Osteocyte (in vitro differentiated cells): ENCODE measurements at regions not wholly inside any gene's neighbourhood (a gene's known extent, or its start where the extent isn't known, plus 50 kb on each side); places are given as distances from the start of the nearest gene placed in this dataset.

ENCODE experiments used
- DNase-seq: peaks from one replicate; pipeline ENCODE4 v3.0.0; 2021; ENCODE audit warnings: mixed read lengths; ENCODE audit not compliant: unreplicated experiment; ENCODE audit errors: extremely low spot score
- H3K27ac Mint-ChIP-seq: one replicate; pipeline ENCODE4 v1.8.0; 2021; ENCODE audit warnings: mild to moderate bottlenecking, mixed read lengths; ENCODE audit not compliant: unreplicated experiment
- H3K27me3 Mint-ChIP-seq: one replicate; pipeline ENCODE4 v1.8.0; 2021; ENCODE audit warnings: mixed read lengths; ENCODE audit not compliant: unreplicated experiment
- H3K36me3 Mint-ChIP-seq: one replicate; pipeline ENCODE4 v1.8.0; 2021; ENCODE audit warnings: mixed read lengths; ENCODE audit not compliant: unreplicated experiment
- H3K4me1 Mint-ChIP-seq: one replicate; pipeline ENCODE4 v1.8.0; 2021; ENCODE audit warnings: mixed read lengths; ENCODE audit not compliant: unreplicated experiment
- H3K4me3 Mint-ChIP-seq: one replicate; pipeline ENCODE4 v1.8.0; 2021; ENCODE audit warnings: mild to moderate bottlenecking, moderate library complexity, mixed read lengths; ENCODE audit not compliant: unreplicated experiment
- H3K9me3 Mint-ChIP-seq: one replicate; pipeline ENCODE4 v1.8.0; 2021; ENCODE audit warnings: mixed read lengths; ENCODE audit not compliant: unreplicated experiment
- CTCF ChIP-seq: fragments of 200-600 bp; sonication (generic); IDR thresholded peaks from 2 replicates; pipeline ENCODE4 v1.5.0; 2021; ENCODE audit warnings: antibody characterized with exemption, mild to moderate bottlenecking, moderate library complexity

GRCh38 chr9:100759215-100759614 lies 181.3 kb downstream of the CAVIN4 start:
- Mint-ChIP-seq H3K27ac (no peak overlapping the region), H3K27me3 (no peaks in the 10 kb centered on the region), H3K4me1 (no peaks in the 10 kb centered on the region), H3K36me3 (no peaks in the 10 kb centered on the region), H3K9me3 (peaks cover 13% of the 10 kb centered on the region), H3K4me3 (no peak overlapping the region)
- no peak for TF ChIP-seq CTCF
- DNase-seq = no peak

DNA sequence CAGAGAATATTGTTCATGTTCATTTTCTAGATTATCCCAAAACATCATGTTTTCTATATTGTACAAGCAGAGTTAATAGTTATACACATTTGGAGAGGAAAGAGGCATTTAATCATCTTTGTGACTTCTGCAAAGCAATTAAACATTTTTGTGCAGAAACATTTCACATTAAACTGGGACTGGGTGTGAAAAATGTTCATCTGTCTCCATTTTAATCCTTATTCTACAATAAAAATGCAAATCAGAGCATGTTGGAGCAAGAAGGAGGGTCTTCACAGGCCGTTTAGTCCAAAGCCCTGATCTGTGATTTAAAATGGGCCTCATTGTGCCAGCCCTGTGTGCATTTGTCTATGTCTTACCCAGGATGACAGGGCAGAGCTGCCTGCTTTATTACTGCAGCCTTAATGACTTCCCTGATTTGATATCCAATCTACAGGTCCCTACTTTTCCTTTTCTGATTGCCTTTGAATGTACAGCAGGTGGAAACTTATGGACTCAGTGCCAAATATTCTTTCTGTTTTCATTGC lies 183.5 kb downstream of the CAVIN4 start:
- no peaks in the 10 kb centered on the region for H3K4me1 Mint-ChIP-seq
- H3K36me3 Mint-ChIP-seq = no peaks in the 10 kb centered on the region
- no peak overlapping the region for H3K27ac Mint-ChIP-seq
- H3K4me3 Mint-ChIP-seq = no peak overlapping the region
- no peak for TF ChIP-seq CTCF
- H3K9me3 Mint-ChIP-seq = peaks cover 16% of the 10 kb centered on the region
- H3K27me3 Mint-ChIP-seq = no peaks in the 10 kb centered on the region
- no peak for DNase-seq

GRCh38 chr9:100774326-100774725 lies 196.4 kb downstream of the CAVIN4 start:
- DNase-seq = no peak

GRCh38 chr9:100774962-100775361 lies 197.1 kb downstream of the CAVIN4 start:
- Mint-ChIP-seq H3K27me3 (no peaks in the 10 kb centered on the region), H3K4me1 (no peaks in the 10 kb centered on the region), H3K27ac (no peak overlapping the region), H3K4me3 (no peak overlapping the region), H3K9me3 (no peaks in the 10 kb centered on the region), H3K36me3 (no peaks in the 10 kb centered on the region)
- TF ChIP-seq CTCF = no peak
- DNase-seq = no peak

More at GRCh38 chr9:100774326-100774725, 196.4 kb downstream of the CAVIN4 start:
- no peaks in the 10 kb centered on the region for H3K27me3 Mint-ChIP-seq
- no peak for TF ChIP-seq CTCF
- H3K9me3 Mint-ChIP-seq = no peaks in the 10 kb centered on the region
- no peaks in the 10 kb centered on the region for H3K36me3 Mint-ChIP-seq
- no peak overlapping the region for H3K4me3 Mint-ChIP-seq
- no peak overlapping the region for H3K27ac Mint-ChIP-seq
- H3K4me1 Mint-ChIP-seq = no peaks in the 10 kb centered on the region

DNA sequence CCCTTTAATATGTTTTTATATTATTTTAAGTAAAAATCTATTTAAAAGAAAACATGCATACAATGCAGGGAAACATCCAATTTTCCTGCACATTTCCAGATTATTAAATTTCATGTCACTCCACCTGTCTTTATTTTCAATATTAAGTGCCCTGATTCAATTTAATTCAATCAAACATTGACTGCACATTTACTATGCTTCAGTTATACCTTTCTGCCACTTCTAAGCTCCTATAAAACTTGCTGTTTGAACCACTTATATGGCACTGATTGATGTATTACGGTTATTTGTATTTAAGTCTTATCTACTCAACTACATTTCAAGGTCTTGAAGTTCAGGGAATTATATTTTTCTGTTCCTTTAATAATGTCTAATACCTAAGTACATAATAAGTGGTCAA lies 198.0 kb downstream of the CAVIN4 start:
- Mint-ChIP-seq H3K4me3 (no peak overlapping the region), H3K4me1 (no peaks in the 10 kb centered on the region), H3K36me3 (no peaks in the 10 kb centered on the region), H3K27ac (no peak overlapping the region), H3K27me3 (no peaks in the 10 kb centered on the region), H3K9me3 (no peaks in the 10 kb centered on the region)
- DNase-seq = no peak
- no peak for TF ChIP-seq CTCF
